ENCODE measurements at regions not wholly inside any gene's neighbourhood (a gene's known extent, or its start where the extent isn't known, plus 50 kb on each side); places are given as distances from the start of the nearest gene placed in this dataset.

GRCh38 chr13:57843521-57843920 is 212.0 kb downstream of the PCDH17 start:
- Histone ChIP-seq H3K36me3 (no peaks in the 10 kb centered on the region), H3K27ac (no peak overlapping the region), H3K4me1 (no peaks in the 10 kb centered on the region), H3K9me3 (peaks cover 0 to 5% (median 0%) of the 10 kb centered on the region in 4 donors), H3K4me3 (no peak overlapping the region), H3K27me3 (no peaks in the 10 kb centered on the region)
- DNase-seq: no peak
- TF ChIP-seq, protein P1, sequence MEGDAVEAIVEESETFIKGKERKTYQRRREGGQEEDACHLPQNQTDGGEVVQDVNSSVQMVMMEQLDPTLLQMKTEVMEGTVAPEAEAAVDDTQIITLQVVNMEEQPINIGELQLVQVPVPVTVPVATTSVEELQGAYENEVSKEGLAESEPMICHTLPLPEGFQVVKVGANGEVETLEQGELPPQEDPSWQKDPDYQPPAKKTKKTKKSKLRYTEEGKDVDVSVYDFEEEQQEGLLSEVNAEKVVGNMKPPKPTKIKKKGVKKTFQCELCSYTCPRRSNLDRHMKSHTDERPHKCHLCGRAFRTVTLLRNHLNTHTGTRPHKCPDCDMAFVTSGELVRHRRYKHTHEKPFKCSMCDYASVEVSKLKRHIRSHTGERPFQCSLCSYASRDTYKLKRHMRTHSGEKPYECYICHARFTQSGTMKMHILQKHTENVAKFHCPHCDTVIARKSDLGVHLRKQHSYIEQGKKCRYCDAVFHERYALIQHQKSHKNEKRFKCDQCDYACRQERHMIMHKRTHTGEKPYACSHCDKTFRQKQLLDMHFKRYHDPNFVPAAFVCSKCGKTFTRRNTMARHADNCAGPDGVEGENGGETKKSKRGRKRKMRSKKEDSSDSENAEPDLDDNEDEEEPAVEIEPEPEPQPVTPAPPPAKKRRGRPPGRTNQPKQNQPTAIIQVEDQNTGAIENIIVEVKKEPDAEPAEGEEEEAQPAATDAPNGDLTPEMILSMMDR (IDR thresholded peaks at IDR 0.05): no peak
- TF ChIP-seq POLR2A (IDR thresholded peaks at IDR 0.05): no peak

- no peaks in the 10 kb centered on the region for H3K4me1 ChIP-seq
- H3K27ac ChIP-seq: no peak overlapping the region
- no peaks in the 10 kb centered on the region for H3K27me3 ChIP-seq
- DNase-seq: no peak
- H3K9me3 ChIP-seq: peaks cover 0 to 5% (median 0%) of the 10 kb centered on the region in 4 donors
- no peaks in the 10 kb centered on the region for H3K36me3 ChIP-seq
- TF ChIP-seq, protein P1 (IDR thresholded peaks at IDR 0.05): no peak
- no peak for TF ChIP-seq POLR2A (IDR thresholded peaks at IDR 0.05)
- H3K4me3 ChIP-seq: no peak overlapping the region
Measured at GRCh38 chr13:57846600-57847173, 215.1 kb downstream of the PCDH17 start.

DNA sequence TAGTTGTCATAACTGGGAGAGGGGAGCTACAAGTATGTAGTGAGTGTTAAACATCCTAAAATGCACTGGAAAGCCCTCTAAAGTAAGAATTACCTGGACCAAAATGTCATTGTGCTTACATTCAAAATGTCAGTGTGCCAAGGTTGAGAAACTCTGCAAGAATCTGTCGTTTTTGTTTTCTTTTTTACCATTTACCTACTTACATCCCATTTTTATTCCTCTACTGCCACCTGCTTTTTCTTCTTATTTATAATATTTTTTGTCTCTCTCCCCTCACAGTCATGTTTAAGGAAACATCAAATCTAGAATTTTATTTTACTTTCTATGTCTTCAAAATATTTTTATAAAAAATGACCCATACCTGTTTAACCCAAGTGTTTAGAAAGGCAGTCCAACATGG is 226.4 kb downstream of the PCDH17 start:
- H3K36me3 ChIP-seq: no peaks in the 10 kb centered on the region
- DNase-seq: no peak
- no peaks in the 10 kb centered on the region for H3K9me3 ChIP-seq
- H3K27me3 ChIP-seq: no peaks in the 10 kb centered on the region
- TF ChIP-seq, protein P1 (IDR thresholded peaks at IDR 0.05): no peak
- TF ChIP-seq POLR2A (IDR thresholded peaks at IDR 0.05): no peak
- H3K4me1 ChIP-seq: no peaks in the 10 kb centered on the region
- H3K27ac ChIP-seq: no peak overlapping the region
- H3K4me3 ChIP-seq: no peak overlapping the region

DNA sequence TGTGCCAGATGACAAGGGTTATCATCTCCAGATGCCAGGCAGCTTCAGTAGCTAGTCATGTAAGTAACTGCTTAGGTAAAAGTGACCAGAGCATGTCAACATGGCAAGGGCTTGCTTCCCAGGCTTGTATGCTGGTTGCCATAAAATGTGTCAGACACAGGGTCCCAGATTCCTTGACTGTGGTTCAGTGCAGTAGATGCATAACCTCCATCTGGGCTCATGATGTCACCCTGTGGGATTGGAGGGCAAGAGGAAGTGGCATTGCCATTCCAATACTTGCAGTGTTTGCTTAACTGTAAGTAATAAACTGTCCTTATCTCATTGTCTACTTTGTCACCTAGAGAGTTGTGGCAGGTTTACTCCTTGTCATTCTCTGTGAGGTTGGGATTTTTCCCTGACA is 226.8 kb downstream of the PCDH17 start:
- Histone ChIP-seq H3K4me3 (no peak overlapping the region), H3K27ac (no peak overlapping the region), H3K4me1 (no peaks in the 10 kb centered on the region), H3K36me3 (no peaks in the 10 kb centered on the region), H3K27me3 (no peaks in the 10 kb centered on the region), H3K9me3 (no peaks in the 10 kb centered on the region)
- TF ChIP-seq, protein P1 (IDR thresholded peaks at IDR 0.05): no peak
- TF ChIP-seq POLR2A (IDR thresholded peaks at IDR 0.05): no peak
- no peak for DNase-seq

DNA sequence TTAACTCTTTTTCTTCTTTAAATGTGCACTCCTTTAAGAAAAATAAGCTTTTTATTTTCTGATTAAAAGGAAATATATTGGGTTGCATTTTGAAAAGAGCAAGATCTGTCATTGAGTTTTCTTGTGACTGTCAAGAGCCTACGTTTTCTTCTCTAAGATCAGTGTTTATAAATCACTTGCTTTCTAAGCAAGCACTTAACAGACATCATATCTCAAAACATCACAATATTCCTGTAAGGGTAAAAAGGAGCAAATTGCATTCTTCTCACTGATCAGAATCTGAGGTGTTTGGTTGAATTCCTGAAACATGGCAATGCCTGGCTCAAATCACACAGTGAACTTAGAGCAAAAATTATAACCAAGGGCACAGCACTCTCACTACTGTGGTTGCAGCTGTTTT is 231.3 kb downstream of the PCDH17 start:
- DNase-seq: no peak
- Histone ChIP-seq H3K36me3 (no peaks in the 10 kb centered on the region), H3K27me3 (no peaks in the 10 kb centered on the region), H3K4me1 (no peaks in the 10 kb centered on the region), H3K4me3 (no peak overlapping the region), H3K9me3 (no peaks in the 10 kb centered on the region), H3K27ac (no peak overlapping the region)
- TF ChIP-seq, protein P1 (IDR thresholded peaks at IDR 0.05): no peak
- TF ChIP-seq POLR2A (IDR thresholded peaks at IDR 0.05): no peak

All from Peyer's patch (tissue), 4 donors.